ENCODE measurements at regions not wholly inside any gene's neighbourhood (a gene's known extent, or its start where the extent isn't known, plus 50 kb on each side); places are given as distances from the start of the nearest gene placed in this dataset.
"Not testable (repeated sequence)": the region's sequence is repeated elsewhere in the genome, so short reads cannot be mapped to it uniquely, and the experiment has no call there.

DNA sequence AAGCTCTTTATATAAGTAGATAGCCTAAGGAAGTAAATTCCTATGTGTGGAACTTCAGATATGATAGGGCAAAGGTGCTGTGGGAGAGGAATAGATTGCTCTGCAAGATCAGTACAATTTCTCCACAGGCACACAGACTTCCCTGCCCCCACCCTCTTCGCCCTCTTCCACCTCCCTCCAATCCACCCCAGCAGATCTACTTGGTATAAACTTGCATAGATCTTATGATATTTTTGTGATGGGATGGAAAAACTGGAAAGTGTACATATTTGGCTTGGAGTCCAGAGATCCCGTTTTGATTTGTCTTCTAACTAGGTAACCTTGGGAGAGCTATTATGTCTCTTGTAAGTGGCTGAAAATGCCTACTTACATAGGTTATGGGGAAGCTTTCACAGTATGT is 586.3 kb upstream of the USP24 start:
- no peak for DNase-seq

DNA sequence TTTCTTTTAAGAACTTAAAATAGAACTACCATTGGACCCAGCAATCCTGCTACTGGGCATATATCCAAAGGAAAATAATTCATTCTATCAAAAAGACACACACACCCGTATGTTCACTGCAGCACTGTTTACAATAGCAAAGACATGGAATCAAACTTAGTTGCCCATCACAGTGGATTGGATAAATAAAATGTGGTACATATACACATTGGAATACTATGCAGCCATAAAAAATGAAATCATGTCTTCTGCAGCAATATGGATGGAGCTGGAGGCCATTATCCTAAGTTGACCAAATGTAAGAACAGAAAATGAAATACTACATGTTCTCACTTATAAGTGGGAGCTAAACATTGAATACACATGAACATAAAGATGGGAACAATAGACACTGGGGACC is 585.3 kb upstream of the USP24 start:
- no peak for DNase-seq

DNA sequence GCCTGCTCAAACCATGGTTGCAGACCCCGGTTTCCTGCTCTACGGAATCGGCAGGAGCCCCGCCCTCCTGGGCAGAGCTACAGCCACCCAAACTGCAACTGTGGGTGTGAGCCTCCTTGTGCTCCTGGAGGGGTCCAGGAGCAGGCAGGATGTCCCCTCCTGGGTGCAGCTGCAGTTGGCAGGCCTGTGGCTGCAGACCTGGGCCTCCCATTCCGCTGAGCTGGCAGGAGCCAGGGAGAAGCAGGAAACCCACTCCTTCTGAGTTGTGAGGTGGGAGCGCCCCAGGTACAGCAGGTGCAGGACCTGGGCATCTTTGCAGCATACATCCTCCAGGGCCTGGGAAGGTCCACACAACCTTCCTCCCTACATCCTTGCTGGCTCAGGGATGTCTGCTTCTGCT is 578.7 kb upstream of the USP24 start:
- no peak for DNase-seq

DNA sequence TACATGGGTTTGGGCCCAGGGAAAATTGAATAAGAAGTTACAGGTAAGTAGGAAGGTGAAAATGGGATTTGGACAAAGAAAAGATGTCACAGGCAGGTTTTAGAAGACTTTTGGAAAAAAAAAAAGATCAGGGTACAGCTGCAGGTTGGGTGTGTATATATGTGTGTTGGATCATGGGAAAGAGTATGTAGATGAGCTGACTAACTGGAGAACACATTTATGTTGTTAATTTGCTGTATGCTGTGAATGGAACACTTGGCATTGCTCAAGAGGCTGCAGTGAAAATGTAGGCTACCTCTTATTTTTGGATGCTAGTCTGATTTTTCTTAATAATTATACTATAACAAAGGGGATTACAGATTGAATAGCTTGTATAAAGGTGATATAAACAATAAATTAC is 577.7 kb upstream of the USP24 start:
- DNase-seq = no peak

DNA sequence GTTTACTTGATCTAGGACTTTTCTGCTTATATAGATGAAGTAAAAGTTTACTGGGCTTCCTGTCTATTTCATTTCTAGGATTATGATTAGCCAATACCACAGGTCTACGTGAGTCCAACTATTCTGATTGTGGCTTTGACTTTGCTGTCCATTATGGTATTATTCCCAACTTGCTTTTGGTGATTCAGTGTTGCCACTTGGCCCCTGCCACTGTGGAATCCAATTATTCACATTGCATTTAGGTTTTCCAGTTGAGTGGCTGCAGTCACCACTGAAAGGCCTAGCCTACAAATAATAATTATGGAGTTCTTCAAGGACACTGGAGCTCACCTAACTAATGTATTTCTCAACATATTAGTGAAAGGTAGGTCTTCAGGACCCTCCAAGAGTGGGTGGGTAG is 574.3 kb upstream of the USP24 start:
- DNase-seq = no peak

DNA sequence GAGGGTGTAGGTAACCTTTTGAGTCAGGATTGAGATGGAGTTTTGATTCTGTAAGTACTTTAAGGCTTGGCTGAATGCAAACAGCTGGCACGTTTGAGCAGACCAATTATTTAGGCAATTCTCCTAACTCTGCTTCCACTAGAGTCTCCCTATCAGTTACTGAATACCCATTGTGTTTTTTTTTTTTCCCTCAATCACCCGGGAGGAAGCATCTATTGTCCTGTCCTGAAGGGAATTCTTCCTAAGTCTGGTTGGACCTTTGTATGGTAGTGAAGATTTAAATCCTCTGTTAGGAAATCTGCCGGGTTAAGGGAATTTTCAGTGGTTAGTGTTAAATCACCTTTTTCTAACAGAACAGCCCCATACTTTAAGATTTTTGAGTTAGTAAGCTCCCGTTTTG is 571.2 kb upstream of the USP24 start:
- DNase-seq = no peak

DNA sequence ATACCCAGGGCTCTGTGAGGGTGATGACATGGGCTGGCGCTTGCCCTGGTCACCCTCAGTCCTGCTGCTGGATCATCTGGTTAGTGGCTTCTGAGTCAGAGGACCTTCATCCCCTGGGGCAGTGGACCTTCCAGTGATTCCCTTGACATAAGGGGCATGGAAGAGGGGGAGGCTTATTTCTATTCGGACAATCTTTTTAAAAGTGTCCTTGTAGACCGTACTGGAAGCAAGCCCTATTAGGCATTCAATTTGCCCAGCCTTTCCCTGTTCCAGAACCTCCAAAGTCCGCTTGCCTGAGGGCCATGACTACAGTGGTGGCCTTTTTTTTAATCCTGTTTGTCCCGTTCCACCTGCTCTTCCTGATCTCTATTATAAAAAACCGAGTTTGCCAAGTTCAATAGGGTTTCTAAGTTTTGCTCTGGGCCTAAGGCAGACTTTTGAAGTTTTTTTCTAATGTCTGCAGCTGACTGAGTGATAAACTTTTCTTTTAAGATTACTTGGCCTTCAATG is 569.8 kb upstream of the USP24 start:
- not testable (repeated sequence) for DNase-seq

DNA sequence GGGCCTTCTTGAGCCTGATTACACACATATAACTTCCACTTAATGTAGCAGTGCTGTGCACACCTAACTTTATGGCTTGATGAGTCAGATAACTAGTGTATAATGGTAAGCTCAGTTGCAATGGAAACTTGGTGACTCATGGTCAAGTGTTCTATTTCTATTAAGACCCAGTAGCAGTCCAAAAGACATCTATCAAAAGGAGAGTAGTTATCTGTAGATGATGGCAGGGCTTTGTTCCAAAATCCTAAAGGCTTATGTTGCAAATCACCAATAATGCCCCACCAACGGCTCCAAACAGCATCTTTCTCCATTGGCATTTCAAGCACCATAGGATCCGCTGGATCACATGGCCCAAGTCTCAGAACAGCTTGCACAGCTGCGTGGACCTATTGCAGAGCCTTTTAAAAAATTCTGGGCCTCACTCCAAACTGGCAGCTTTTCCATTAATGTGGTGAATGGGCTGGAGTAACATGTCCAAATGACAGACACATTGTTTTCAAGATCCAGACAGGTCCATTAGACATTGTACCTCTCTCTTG is 566.8 kb upstream of the USP24 start:
- no peak for DNase-seq

DNA sequence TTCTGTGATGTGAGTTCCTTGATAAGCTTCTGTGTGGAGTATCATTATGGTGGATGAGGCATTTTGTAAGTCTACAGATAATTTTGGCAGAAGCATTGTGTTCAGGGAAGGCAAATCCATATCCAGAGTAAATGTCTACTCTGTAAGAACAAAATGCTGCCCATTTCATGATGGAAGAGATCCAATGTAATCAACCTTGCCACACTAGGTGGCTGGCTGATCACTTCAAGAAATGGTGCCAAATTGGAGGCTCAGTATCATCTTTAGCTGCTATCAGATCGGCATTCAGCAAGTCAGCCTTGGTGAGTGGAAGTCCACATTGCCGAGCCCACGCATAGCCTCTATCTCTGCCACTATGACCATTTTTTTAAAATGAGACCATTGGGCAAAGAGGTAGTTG is 565.8 kb upstream of the USP24 start:
- DNase-seq = no peak

DNA sequence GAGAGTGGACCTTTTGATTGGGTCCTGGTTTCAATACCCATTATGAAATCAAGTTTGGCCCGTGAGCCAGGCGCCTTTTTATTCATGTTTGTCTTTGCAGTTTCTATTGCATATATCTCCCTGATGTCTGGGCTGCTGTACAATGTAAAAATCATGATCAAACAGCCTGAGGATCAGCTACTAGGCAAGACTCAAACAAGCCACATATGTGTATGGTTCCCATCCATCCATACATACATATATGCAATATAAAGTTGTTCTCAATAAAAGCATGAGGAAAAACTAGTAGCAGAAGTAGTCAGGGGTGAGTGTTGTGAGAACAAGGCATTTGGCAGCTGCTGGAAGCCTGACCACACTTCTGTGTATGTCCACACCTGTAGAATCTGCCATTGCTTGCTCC is 562.4 kb upstream of the USP24 start:
- DNase-seq = no peak

DNA sequence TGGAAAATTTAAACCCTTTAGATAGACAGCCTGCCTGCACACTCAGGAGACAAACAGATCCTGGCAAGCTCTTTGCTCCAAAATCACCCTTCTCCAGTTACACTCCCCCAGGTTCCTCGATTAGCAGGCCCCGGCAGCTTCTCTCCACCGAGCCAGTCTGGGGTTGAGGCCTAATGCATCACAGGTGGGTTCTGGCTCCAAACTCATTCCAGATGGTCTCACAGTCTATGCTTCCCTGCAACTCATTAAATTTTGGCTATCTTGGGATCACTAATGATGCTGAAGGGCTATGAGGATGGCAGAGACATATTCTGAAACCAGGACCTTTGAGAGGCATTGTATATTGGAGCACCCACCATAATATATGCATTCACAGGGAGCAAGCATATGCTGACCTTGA is 559.8 kb upstream of the USP24 start:
- DNase-seq = no peak

DNA sequence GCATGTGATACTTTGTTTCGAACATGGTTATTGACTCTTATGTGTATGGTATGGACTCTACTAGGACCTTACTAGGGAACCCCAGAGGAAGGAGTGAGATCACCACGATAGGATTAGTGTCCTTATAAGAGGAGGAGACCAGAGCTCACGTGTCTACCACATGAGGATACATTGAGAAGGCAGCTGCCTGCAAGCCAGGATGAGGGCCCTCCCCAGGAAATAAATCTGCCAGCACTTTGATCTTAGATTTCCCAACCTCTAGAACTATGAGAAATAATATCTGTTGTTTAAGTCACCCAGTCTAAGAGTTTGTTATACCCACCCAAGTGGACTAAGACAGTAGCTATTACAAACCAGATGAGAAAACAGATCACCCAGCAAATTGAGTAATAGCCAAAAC is 559.3 kb upstream of the USP24 start:
- DNase-seq = no peak

DNA sequence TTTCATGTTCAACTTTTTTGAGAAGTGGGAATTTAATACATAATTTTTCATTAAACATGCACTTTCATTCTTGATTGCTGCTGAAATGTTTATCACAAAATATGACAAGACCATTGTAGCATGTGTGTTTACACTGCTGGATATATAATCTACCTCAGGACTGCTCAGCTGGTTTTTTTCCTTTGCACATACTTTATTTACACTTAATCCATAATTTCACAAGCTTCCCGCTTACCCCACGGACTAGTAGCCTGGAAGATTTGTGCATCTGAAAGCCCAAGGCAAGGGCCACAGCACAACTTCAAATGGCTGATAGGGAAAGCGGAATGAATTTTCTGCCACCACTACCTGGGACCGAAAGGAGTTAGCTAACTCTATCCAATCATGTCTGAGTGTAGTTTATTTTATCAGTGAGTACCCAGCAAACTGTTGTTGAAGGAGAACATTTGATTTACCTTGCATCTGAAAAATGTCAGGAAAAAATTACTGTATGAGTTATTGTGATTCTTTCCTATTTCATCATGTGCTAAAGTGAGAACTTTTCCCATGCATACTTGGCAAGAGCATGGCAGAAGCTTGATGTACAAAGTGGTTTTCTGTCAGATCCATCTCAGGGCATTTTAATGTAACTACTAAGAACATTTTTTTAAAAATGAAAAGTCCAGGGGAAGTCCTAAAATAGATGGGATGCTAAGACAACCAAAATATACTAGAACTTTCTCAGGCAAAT is 558.2 kb upstream of the USP24 start:
- DNase-seq = no peak

DNA sequence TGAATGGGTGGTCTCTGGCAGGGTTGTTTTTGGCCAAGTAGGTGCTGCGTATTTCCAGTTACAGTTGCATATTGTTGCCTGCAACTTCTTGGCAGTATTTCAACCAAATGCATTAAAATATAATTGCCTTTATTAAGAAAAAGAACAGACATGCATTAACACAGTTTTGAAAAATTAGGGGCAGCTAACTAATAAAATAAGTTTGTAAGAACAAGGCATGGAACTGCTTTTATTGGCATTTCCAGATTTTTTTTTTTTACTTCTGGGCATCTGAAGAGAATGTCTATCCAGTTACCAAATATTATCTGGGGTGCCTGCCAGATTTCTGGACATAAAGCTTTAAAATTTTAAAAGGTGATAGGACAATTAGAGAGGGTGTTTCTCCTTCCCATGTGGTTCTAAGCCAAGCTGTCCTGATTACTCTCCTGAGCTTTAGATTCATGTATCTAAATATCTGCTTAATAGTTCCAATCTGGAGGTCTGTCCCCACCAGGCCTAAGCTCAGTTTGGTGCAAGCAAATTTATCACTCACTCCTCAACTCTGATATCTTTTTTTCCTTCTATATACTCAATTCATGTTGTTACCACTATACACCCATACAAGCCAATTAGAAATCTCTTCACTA is 553.3 kb upstream of the USP24 start:
- no peak for DNase-seq

DNA sequence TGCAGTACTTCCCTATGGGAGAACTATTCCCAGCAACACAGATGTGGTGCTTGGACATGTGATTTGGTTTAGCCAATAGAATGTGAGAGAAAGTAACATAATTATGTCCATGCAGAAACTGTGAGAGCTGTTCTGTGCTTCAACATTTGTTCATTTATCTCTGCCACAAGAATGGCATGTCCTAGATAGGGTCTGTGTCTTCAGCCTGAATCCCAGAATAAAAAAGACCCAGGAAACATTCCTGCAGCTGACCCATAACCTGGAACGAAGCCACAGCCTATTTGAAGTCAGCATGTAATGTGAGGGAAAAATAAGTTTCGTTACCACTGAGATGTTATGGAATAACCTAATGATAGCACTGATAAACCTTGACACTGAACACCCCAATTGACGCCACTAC is 552.0 kb upstream of the USP24 start:
- no peak for DNase-seq

DNA sequence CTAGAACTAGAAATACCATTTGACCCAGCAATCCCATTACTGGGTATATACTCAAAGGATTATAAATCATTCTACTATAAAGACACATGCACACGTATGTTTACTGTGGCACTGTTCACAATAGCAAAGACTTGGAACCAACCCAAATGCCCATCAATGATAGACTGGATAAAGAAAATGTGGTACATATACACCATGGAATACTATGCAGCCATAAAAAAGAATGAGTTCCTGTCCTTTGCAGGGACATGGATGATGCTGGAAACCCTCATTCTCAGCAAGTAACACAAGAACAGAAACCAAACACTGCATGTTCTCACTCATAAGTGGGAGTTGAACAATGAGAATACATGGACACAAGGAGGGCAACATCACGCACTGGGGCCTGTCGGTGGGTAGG is 550.3 kb upstream of the USP24 start:
- not testable (repeated sequence) for DNase-seq

DNA sequence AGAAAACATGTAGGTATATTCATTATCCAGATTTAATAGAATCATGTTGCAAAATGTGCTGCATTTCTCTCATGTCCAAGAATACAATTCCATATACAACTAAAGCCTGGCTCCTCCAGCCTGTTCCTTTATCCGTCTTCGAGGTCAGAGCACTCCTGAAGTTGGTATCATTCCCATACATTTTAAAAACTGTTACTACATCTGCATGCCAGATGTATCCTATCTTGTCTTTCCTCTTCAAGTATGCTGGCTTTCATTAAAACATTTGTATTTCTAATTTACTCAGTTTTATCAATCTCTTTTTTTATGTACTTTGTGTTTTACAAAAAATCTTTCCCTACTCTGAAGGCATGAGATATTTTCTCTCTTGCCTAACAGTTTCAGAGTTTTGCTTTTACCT is 536.6 kb upstream of the USP24 start:
- no peak for DNase-seq

DNA sequence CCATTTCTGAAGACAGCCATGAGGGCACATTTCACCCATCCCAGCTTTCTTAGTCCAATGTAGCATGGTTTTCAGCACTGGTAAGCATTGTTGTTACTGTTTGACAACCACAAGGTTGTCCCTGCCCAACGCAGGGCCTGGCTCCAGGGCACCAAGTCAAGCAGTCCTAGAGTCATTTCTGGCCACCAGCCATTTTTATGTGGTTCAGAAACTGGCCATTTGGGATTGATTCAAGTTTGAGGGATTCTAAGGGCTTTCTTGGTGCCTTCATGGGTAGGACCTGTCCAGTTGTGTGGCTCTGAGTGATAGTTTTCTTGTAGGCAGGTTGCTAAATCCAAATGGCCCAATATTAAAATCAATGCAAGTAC is 535.4 kb upstream of the USP24 start:
- DNase-seq = no peak

DNA sequence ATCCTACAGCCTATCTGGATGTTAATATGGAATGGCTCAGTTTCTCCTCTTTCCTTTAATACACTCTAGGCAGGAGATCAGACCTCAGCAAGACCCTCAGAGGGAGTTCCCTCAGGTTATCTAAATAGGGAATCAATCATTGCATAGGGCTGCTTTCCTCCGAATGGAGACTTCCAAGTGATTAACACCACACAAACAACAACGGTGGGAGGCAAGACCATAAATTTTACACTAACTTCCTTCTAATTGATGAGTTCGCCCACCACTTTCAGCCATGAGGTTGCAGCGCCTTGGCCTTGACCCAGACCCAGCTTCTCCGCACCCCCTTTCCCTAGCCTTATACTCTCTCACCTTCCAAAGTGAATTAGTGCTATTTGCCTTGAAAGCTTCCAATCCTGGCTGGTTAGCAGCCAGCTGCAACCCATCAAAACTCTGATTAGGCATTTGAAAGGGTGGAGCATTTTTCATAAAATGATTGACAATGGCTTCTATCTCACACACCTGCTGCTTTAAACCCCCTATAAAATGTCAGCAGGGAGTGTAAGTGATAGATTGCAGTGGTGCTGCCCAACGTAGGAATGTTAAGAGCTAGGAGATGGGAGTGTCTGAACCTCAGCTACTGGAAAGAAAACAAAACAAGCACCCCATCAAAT is 534.9 kb upstream of the USP24 start:
- DNase-seq = no peak

DNA sequence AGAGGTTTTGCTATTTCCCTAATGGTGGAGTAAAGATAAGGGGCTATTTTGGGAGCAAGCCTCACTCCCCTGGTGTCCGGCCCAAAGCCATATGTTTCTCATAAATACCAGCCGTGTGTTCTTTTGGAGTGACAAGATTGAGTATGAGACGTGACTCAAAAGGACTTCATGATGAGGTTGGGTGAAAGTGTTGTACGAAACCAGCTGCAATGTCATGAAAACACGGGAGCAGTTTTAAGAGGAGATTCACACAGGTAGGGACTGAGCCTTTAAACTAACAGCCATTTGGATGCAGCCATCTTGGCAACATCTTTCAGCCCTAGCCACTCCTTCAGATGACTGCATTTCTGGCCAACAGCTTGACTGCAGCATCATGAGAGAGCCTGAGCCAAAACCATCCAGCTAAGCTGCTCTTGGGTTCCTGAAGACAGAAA is 532.3 kb upstream of the USP24 start:
- no peak for DNase-seq

DNA sequence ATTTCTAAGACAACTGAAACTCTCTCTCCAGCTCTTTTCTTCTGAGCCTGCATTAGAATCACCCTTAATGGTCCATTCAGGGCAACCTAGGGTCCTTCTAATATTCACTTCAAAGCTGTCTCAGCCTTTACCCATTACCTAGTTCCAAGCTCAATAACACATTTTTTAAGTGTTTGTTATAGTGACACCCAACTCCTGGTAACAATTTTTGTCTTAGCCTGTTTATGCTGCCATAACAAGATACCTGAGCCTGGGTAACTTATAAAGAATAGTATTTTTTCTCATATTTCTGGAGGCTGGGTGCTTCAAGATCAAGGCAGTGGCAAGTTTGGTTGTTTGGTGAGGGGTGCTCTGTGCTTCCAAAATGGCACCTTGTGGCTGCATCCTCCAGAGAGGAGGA is 531.5 kb upstream of the USP24 start:
- DNase-seq = no peak

DNA sequence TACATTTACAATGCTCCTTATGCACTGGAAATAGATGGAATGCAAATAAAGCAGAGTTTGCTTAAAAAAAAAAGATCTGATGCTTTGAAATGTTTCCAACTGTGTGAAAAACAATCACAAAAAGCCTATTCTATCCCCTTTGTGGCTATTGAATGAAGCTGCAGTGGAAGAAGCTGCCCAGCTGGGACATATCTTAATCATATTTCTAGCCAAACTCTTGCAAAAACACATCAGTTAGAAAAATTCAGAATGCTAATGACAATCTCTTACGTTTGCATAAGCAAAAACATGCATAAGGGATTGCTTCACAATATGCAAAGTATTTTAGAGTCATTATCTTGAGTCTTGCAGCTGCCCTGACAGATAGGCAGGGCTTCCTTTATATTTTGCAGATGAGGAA is 526.4 kb upstream of the USP24 start:
- no peak for DNase-seq

DNA sequence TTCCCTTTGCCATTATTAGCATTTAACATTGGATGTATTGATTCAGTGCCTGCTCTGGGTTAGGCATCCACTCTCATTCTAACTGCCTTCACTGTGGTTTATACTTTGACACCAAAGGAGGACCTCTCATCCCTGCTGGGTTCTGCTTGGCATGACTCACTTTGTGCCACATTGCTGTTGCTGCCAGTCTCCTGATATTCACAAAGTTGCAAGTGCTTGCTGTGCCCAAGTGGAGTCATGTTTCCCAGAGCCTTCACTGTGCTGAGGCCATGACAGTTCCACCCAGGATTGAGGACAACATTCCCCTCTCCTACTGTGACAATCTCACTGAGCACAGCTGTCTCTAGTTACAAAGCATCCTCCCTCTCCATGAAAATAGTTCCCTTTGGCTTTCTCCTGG is 519.9 kb upstream of the USP24 start:
- no peak for DNase-seq

DNA sequence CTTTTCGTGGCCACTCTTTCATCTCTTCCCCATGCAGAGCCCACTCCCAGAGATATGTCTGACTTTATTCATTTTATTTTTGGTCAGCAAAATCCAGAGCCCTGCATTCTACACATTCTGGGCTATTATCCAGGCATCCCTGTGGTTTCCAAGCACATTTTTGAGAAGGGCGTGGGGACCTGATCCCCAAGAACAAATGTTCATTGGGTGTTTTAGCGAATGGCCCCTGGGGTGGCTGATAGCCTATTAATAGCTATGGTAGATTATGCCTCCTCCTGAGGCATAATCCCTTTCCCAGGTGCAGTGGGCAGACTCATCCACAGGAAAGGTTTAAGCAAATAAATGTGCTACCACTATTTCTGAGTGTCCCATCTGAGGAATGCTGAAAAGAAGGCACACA is 511.8 kb upstream of the USP24 start:
- DNase-seq = no peak
